HG03139 (cell line): ENCODE measurements at regions not wholly inside any gene's neighbourhood (a gene's known extent, or its start where the extent isn't known, plus 50 kb on each side); places are given as distances from the start of the nearest gene placed in this dataset.

Source experiments
- ATAC-seq: cut with Tn5 transposase; IDR thresholded peaks from one replicate; pipeline ENCODE4 v1.9.1; 2021; ENCODE audit not compliant: unreplicated experiment

DNA sequence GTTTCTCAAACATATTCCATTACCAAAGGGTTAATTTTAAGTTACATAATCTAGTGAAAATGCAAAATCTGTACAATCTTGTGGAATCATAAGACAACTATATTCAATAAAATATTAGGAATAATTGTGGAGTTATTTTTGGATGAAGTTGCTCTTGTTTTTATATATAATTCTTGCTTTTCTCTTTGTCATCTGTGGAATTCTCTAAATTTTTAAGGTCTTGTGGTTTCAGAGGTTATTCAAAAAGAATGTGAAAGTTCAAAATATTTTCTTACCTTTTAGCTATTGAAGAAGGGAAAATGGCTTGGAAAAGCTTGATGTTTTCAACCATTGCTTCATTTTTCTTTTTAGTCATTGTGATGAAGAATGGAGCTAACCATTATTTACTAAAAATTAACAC is 552.1 kb downstream of the TFEC start:
- ATAC-seq: no peak

DNA sequence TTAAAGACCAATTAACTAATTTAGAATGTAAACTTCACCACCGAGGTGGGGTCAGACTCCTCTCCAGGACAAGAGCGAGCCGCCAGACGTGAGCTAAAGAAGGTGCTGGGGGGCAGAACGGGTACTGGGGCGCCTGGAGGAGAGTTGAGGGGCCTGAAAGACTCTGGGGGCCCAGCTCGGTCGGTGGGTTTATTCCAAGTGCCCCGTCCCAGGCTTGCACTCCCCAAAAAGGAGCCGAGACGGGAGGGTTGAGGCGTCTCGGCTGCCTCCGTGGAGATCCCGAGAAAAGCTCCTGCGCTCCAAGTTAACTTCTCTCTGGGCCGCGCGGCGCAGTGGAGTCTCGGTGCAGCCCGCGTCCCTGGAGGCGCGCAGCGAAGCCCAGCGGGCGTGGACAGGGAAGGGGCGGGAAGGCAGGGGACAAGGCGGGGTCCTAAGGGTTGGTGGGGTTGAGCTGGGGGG is 553.3 kb downstream of the TFEC start:
- no peak for ATAC-seq

DNA sequence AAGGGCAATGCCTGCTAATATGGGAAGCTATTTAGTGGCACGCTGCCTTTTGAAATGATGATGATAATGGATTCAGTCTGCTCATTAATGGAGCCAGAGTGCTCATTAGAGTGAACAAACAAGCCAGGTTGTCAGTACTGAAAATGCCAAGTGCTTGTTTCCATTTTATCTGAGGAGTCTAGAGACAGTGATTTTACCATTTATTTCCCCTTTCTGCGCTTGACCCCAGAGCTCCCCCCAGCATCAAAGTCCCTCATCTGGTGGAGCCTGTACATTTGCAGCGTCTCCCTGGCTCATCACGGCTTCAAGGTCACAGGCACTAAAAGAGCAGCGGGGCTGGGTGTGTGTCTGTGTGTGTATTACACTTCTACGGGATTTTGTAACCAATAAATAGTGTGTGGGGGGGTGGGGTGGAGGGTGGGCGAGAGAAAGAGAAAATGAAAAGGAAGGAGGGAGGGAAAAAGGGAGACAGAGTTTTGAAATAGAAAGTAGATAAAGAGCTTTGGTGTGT is 553.8 kb downstream of the TFEC start:
- ATAC-seq: no peak

DNA sequence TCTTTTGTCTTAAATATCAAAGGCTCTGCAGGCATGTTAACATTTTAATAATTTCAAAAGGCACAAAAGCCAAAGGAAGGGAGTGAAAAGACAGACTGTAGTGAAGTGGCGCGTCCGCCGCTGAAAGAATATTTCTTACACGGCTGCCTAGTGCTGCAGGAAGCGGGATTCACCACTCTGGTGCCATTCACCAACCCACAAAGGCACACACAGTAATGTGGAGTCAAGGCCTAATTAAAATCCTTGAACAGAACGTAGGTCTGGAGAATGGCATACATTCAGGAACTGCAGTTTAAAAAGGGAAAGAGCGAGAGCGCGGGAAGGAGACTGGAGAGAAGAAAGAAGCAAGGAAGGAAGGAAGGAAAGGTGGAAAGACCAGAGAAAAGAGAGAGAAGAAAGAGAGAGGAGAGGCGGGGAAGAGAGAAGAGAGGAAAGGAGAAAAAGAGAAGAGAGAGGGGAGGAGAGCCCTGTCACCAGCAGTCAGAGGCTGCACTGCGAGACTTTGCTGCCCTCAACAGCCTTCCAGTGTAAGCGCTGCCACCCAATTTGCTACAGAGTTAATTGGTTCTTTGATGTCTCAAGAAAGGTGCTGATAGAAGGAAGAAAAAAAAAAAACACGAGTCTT is 554.0 kb downstream of the MDFIC start:
- no peak for ATAC-seq

DNA sequence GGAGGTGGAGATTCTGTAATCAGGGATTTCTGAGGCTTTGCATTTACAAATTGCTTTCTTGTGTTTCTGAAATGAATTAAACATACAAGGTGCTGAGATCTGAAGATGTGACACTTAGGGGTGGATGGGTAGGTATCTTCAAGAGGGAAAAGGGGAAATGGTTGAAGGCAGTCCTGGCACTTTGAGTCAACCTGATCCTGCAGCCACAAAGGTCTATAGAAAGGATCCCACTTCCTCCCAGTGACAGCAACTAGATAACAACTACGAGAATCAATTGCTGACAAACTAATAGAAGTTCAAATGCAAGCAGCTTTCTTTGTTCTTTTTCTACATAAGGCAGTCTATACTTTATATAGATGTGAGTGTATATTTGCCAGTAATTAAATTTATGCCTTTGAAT is 553.3 kb downstream of the MDFIC start:
- no peak for ATAC-seq

DNA sequence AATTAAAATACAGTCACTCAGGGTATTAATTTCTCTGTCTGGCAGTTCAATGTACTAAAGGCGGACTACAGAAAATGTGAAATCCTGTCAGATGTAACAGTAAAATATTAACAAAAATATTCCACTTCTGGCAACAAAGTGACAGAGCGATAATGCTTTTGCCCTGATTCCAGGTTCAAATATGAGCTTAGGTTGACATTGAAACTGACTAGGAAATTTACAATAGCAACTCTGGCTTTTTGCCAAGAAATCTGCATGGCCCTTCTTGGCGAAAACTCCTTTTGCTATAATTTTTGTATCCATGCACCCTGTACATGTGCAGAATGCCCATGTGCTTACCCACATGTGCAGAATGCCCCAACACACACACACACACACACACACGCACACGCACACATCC is 552.2 kb downstream of the MDFIC start:
- ATAC-seq: no peak

DNA sequence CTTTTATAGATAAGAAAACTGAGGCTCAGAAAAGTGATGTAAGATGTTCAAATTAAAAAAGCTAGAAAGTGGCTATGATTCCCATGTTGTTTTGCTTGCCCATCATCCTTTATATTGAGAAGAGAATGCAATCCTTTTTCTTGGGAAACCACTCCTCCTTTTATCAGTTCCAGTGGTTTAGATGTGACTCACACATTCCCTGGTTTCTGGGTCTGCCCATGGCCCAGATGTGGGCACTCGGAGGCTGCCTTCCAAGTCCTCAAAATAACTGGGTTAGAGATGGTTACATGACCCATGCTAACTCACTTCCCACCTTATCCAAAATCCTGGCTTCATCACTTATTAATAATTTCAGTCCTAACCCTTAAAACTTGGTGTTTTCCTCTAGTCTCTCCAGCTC is 550.0 kb downstream of the MDFIC start:
- no peak for ATAC-seq

DNA sequence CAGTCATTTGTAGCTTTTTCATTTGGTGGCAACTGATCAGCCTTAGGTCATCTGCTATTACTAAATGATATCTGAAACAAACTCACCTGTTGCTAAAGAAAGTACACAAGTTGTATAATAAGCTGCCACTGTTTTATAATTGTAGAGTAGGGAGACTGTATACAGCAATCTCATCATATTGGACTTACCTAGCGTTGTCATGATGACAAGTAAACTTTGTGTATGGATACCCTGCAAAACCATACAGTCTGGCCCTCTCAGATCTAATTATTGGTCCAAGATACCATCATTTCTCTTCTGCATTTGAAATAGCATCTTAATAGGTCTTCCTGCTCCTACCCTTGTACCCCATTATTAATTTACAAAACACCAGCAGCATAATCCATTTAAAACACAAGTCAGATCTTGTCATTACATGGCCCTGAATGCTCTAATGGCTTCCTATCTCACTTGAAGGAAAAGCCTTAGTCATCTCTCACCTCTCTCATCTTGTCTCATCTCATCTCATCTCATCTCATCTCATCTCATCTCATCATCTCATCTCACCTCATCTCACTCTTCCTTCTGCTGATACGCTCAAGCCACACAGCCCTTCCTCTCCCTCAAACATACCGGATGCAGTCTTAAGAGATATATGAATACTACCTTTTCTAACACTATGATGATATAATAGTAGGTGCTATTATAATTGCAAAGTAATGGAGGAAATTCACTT is 540.6 kb downstream of the MDFIC start:
- ATAC-seq: no peak

DNA sequence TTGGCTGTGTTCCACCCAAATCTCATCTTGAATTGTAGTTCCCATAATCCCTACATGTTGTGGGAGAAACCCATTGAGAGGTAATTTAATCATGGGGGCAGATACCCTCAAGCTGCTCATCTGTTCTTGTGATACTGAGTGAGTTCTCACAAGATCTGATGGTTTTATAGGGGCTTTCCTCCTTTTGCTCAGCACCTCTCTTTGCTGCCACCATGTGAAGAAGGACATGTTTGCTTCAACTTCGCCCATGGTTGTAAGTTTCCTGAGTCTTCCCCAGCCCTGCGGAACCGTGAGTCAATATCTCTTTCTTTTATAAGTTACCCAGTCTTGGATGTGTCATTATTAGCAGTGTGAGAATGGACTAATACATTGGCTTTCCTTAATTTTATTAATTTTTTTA is 527.8 kb downstream of the MDFIC start:
- no peak for ATAC-seq

DNA sequence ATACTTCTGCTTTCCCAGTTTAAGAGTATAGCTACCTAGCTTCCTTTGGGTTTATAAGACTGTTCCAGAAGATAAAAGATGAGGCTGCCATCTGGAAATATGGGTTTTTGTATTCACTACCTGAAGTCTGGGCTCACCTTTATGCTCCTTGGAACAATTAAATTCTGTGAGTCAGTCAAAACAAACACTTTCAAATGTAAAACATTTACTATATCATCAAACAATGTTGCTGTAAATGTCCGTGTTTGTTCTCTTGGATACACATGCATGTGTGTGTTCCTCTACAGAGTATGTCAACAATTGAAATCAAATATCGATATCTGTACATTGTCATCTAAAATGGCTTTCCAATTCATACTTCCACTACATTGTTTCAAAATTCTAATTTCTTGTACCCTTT is 525.6 kb downstream of the MDFIC start:
- ATAC-seq: no peak

DNA sequence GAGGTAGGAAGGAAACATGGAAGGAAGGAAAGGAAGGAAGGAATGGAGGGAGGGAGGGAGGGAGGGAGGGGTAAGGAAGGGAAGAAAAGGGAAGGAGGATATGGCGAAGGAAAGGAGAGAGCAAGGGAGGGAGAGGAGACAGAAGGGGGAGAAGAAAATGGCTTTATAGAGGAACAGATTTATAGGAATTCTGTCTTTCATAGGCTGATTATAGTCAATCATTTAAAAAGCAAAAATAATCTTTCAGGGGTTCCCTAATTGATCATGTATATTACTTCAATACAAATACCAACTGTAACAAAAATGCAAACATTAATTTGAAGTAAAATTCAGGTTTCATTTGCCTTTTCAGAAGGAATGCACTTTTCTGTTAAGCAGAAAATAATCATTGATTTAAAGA is 519.1 kb downstream of the MDFIC start:
- no peak for ATAC-seq

DNA sequence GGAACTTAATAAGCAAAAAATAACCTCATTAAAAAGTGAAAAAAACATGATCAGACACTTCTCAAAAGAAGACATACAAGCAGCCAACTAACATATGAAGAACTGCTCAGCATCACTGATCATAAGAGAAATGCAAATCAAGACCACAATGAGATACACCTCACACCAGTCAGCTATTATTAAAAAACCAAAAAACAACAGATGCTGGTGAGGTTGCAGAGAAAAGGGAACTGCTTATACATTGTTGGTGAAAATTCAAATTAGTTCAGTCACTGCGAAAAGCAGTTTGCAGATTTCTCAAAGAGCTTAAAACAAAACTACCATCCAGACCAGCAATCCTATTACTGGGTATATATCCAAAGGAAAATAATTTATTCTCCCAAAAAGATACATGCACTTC is 513.3 kb downstream of the MDFIC start:
- peak; percentile 98 for ATAC-seq

DNA sequence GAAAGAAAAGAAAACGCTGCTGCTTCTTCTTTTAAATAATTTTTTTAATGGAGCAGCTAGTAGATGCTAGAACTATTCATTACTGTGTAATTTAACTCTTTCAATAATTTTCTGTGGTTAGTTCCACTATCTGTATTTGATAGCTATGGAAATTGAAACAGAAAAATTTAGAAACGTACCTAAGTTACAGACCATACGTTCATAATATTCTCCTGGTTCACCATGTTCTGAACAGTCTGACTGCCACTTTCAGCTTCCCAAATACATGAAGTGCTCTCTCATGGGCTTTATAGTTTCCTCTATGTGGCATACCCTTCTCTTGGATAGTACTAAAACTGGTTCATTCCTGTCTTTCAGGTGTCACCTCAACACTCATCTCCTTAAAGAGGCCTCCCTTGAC is 508.0 kb downstream of the MDFIC start:
- no peak for ATAC-seq

DNA sequence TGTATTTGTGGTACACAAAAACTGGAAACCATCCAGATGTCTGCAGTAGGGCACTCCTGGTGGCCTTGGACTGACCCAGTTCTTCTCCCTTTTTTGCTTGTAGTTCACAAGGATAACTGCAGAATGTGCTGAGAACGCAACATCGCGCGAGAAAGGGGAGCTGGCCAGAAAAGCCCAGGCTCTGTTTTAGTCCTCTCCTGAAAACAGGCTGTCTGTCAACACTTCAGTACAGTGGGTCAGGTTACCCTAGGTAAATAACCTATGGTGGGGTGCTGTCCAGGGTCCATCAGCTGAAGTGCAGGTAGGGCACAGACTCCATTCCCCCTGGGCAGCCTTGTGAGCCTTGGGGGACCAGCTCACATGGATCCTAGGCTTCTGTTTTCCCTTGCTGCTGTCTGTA is 495.8 kb downstream of the MDFIC start:
- ATAC-seq: no peak

DNA sequence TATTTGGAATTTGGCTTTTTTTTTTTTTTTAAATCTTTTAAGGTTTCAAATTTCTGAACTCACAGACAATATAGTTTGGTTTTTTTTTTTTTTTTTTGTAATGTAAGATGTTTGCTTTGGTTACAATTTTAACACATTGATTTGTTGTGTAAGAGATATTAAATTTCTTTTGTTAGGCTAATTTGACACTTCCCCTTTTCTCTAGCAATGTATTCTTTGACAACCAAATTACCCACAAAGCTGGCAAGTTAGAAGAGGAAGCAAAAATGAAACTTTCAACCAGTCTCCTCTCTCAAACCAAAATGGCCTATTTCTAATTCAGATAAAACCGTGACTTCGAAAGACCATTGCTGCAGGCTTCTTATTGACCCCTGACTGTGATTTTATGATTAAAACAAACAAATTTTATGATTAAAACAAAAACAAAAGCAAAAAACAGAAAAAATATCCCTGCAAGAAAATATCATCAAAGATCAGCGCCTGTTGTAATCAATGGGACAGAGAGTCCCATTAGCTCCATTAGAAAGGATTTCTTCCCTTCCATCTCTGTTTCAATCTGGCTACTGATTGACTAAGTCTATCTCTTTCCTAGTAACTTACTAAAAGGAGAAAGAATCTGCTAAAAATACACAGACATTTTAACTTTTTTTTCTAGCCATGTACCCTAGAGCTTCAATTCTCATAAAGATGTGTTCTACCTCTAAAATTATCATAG is 489.2 kb downstream of the MDFIC start:
- ATAC-seq: peak; percentile 95

DNA sequence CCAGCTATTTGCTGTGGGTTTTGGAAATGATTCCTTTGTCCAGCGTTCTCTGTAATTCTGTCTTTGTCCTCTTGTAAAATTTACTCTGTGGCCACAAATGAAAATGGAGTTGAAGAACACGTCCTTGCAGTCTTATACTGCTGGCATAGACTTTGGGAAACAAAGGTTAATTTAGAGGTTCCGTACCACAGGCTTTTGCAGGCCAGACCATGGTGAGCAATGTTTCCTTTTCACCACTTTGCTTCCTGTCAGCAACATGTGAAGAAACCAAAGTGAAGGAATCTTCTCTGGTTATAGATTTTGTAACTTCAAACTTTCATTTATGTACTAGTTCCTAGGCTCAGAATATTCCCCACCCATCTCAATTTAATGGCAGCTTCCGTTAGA is 488.5 kb downstream of the MDFIC start:
- ATAC-seq: no peak

DNA sequence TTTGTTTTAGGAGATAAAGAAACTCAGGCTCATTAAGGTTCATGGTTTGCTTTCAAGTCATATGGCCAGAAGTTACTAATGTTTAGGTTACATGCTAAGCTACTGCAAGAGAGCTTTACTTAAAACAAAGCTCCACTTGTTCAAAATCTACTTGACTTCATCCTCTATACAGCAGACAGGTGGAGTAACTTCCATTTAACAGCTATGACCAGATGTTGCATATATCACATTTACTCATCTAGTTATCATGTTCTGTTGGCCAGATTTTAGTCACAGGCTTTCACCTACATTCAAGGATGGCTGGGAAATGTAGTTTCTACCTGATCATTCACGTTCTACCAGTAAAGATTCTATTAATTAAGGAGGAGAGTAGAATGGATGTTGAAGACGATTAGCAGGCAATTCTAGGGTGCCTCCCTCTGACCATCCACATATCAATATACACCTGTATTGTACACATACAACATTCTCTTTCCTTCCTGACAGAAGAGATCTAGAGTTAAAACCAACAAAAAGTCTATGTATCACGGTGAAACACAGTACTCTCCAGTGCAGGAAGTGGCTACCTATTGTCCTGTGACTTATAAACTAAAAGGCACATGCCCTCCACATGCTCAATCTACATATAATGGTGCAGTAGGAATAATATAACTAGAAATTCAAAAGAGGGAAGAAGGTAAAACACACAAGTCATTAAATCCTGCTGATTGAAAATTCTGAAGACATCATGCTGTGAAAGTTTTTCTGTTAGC is 488.0 kb downstream of the MDFIC start:
- no peak for ATAC-seq

DNA sequence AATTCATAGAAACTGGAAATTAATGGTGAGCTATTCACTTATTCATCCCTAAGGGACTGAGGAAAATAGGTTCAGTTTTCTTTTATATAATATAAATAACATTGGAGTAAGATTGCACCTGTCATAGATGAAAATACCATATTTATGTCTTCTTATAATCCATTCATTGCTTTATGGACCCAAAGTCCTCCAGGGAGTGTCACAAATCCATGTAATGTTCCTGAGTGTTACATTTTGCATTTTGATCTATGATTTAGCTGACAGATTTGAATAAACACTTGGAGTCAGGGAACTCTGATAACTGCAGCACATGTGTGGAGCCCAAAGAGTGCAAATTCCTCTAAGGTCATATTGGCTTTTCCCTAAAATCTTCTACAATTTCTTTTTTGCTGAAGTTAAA is 484.3 kb downstream of the MDFIC start:
- ATAC-seq: no peak

DNA sequence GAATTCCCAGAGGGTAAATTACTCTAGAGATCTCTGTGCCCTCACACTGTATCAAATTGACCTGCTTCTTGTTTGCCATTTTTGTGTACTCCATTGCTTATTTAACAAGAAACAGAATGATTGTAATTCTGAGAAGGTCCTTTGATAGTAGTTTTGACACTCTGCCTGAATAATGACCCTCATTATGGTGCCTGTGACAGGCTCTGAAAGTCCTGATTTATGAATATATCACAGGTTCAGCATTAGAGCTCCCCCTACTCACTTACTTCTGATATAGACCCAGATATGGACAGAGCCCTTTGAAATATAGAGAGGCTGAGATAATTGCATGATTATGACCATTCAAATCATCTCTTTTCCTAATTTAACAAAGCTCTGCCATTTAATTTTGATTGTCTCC is 465.2 kb downstream of the MDFIC start:
- no peak for ATAC-seq

DNA sequence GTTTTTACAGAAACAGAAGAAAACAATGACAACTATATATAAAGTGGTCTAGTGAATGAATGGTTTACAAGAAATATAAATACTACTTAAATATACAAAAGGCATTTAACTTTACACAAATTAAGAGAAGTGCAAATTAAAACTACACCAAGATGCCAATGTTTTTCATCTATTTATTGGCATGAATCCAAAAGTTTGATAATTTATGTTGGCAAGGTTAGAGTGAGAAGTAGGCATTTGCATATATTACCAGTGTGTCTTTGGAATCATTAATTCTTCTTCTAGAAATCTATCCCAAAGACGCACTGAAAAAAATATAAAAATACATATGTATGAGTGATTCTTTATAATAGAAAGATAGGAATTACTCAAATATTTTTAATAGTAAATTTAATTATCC is 457.4 kb downstream of the MDFIC start:
- no peak for ATAC-seq

DNA sequence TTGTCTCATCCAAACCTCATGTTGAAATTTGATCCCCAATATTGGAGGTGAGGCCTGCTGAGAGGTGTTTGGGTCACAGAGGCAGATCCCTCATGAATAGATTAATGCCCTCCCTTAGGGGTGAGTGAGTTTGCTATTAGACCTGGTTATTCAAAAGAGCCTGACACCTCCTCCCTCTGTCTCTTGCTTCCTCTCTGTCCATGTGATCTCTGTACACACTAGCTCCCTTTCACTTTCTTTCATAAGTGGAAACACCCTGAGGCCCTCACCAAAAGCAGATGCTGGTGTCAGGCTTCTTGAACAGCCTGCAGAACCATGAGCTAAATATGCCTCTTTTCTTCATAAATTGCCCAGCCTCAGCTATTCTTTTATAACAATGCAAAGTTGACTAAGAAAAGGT is 447.1 kb downstream of the MDFIC start:
- no peak for ATAC-seq
